ENCODE measurements at regions not wholly inside any gene's neighbourhood (a gene's known extent, or its start where the extent isn't known, plus 50 kb on each side); places are given as distances from the start of the nearest gene placed in this dataset.

- DNase-seq, result no peak
Measured at GRCh38 chr20:60541991-60542390, 583.8 kb downstream of the CDH26 start.

DNA sequence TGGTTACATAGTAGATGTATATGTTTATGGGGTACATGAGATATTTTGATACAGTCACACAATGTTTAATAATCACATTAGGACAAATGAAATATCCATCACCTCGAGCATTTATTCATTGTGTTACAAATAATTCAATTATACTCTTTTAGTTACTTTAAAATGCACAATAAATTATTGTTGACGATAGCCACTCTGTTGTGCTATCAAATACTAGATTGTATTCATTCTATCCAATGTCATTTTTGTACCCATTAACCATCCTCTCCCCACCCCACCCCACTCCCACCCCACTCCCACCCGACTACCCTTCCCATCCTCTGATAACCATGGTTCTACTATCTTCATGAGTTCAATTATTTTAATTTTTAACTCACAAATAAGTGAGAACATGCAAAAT is 585.4 kb downstream of the CDH26 start:
- DNase-seq, result no peak

GRCh38 chr20:60553095-60553494 is 594.9 kb downstream of the CDH26 start:
- no peak for DNase-seq

GRCh38 chr20:60558486-60558885 is 600.3 kb downstream of the CDH26 start:
- no peak for DNase-seq

GRCh38 chr20:60559462-60559861 is 601.2 kb downstream of the CDH26 start:
- DNase-seq, result peak in 1 of 2 experiments; percentile 16

DNA sequence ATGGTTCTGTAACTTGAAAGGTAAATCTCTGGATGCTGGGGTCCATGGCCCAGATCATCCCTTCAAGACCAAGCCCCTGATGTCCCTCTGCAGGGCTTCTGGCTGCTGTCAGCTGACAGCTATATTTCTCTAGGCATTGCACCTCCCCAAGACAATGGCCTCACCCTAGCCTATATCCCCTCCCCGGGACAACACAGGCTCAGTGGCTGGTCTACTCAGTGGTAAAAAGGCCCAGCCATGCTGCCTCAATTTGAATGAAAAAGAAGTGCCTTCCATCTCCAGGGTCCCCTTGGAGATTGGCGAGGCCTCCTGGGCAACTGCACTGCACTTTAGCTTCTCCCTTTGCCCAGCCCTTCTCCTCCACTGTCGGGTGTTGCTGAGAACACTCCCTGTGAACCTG is 602.8 kb downstream of the CDH26 start:
- no peak for DNase-seq

DNA sequence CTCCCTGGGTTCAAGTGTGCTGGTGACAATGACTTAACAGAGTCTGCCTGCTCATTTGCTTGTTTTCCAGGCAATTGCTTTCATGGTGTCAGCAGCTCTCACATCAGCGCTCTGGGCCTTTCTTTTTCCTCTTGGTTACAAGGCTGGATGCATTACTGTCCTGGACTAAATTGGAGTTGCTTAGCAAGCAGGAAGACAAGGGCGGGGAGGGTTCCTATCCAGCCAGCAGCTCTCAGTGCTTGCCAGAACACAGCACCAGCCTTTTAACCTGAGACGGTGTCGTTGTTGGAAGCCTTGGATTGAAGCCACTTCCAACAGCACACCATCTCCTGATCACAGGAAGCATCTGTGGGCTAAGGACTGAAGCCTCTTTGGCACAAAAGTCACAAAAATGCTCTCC is 606.9 kb downstream of the CDH26 start:
- DNase-seq, result no peak

GRCh38 chr20:60565551-60565950 is 607.3 kb downstream of the CDH26 start:
- no peak for DNase-seq

DNA sequence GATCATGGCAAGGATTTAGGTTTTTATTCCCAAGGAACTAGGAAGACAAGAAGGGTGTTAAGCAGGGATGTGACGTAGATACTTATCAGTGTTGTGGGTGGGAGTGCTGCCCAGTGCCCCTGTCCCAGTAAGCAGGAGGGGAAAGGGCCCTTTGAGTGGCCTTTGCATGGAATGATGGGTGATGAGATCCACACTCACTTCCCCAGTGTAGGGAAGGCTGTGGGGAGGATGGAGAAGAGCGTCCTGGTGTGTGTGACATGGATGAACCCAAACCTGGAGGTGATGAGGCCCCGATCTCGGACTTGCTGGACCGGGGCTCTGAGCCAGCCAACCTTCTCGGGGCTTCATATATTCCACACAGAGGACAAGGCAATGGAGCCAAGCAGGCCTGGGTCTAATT is 610.9 kb downstream of the CDH26 start:
- no peak for DNase-seq

DNA sequence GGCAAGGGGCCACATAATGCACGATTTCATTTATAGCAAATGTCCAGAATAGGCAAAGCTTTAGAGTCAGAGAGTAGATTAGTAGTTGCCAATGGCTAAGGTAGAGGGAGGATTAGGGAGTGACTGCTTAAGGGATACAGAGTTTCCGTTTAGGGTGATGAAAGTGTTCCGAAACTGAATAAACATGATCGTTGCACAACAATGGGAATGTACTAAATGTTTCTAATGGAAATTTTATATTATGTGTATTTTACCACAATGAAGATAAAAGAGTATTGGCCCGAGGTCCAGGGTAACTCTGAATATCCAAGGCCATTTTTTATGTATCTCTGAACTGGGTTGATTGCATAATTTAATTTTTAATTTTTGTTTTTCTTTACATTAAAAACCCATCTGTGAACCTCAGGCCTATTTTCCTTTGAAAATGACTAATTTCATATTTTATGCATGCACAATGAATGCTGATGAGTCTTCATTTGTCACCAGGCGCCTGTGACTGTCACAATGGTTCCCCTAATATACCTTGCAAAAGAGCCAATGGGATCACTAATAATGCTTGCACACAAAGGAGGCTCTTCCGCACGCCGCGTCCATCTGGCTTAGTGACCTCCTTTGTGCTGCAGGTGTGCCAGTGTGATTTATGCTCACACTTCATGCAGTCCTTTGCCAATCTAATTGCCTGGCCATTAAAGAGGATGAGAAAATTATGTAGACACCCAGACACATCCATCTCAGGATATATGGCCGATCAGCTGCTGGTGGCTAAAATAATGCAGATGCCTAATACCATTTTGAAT is 612.5 kb downstream of the CDH26 start:
- DNase-seq, result peak; percentile 67 to 77

DNA sequence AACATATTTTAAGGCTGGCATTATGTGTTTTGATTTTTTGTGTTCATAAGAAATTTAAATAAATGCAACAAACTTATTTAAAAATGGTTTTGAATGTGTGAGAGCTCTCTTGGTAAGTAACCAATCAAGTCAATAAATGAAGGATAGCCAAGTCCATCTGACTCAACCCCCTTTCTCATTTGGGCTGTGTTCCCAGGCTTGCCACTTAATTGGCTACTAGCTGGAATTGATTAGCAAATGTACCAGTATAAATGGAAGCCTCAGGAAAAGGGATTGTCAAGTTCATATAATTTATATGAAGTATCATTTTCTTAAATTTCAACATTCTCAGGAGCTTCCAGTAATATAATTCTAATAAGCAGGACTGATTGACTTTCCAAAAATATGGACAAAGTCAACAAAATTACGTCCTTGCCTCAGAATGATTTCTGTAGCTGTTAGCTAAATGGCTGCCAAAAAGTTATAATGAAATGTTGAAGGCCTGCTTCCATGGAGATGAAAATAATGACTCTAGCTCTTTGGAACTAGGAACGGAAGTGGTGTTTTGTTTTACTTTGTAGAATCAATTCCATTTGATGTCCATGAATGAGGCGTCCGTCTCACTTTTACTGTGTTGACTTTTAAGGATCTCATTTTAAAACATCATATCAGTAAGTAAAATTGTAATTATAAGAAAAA is 614.9 kb downstream of the CDH26 start:
- DNase-seq, result peak; percentile 35 to 70

- DNase-seq, result no peak
Measured at GRCh38 chr20:60576236-60576635, 618.0 kb downstream of the CDH26 start.

DNA sequence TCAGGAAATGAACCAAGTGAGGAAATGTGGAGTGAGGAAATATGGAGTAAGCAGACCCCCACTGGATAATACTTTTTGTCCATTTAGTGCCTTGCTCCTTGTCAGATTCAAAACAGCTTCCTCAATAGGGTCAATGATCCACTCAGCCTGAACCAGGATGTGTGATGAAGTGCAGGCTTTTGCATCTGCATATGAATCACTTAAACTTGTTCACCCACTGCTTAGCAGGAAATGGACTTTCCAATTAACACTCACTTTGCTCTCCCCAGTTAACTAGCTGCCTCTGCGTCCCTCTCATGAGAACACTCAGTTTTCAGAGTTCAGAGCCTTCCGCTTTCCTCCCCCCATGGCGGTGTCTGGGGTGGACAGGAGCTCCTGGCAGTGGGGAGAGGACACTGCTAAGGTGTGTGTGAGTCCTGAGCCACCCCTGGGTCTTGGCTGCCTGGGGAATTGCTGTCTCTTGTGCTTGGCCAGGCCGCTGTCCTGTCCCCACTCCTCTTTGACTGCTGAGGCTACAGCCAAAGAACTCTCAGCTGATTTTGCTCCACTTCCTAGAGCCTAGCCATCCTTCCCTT is 621.8 kb downstream of the CDH26 start:
- no peak for DNase-seq

- no peak for DNase-seq
Measured at GRCh38 chr20:60581606-60582115, 623.4 kb downstream of the CDH26 start.

DNA sequence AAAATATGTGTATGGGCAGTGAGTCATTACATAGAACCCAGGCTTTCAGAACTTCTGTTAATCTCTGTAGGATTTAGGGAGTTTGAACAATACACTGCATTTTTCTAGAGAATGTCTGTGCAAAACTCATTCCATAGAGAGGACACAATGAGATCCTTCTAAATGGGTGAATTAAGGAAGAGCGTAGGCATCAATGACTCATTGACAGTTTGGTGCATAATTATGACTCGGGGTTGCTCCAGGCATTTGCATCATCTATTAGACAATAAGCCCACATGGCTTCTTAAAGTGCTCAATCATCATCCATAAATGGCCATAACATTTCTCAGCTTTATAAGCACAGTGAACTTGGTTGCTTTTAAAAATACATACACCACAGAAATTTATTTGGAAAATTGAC is 625.5 kb downstream of the CDH26 start:
- no peak for DNase-seq

DNA sequence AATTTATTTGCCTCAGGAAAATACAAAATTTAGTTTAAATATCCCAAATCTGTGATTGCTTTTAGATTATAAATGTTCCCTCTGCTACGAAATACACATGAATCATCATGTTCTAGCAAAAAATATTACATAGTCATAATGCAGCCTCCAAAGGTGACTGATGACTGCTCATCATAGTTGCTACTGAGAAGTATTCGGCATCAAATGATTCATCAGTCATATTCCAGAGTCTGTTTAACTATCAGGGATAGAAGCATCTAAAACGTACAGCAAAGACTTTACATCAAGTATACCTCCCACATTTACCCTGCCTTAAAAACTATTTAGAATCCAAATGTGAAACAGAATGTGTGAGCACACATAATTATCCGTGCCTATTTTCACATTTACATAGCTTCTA is 626.0 kb downstream of the CDH26 start:
- DNase-seq, result no peak

GRCh38 chr20:60585651-60586050 is 627.4 kb downstream of the CDH26 start:
- no peak for DNase-seq

- no peak for DNase-seq
Measured at GRCh38 chr20:60586269-60587050, 628.2 kb downstream of the CDH26 start.

GRCh38 chr20:60587986-60588385 is 629.8 kb downstream of the CDH26 start:
- DNase-seq, result no peak

- DNase-seq, result no peak
Measured at GRCh38 chr20:60589623-60590022, 631.4 kb downstream of the CDH26 start.

DNA sequence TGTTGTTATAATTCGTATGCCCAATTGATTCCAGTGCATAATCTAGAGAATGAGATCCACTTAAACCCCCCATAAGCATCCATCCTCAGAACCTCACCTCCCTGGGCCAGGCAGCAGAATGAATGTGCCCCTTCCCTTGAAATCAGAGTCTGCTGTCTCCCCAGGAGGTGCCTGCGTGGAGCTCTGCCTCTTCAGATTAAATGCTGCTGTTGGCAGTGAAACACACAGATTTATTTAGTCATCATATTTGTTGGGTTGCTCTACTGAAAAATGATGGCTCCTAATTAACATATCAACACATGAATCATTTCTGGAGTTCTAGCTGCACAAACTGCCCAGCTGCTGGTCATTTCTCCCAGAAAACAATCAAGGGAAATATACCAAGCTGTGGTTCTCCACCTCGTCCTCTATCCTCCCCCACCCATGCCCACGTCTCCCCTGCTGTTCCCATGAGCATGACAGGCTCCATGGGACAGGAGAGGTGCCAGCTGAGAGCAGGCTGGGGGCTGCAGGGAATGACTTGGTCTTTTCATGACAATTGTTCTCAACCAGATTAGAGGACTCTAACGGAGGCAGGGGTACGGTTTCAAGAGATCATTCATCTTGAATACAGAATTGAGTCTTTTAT is 633.1 kb downstream of the CDH26 start:
- DNase-seq, result no peak

GRCh38 chr20:60598528-60598927 is 640.3 kb downstream of the CDH26 start:
- no peak for DNase-seq

- DNase-seq, result no peak
Measured at GRCh38 chr20:60599381-60599780, 641.2 kb downstream of the CDH26 start.
